UCSD-AML1 (cell line): ENCODE measurements at regions not wholly inside any gene's neighbourhood (a gene's known extent, or its start where the extent isn't known, plus 50 kb on each side); places are given as distances from the start of the nearest gene placed in this dataset.
"Not testable (repeated sequence)": the region's sequence is repeated elsewhere in the genome, so short reads cannot be mapped to it uniquely, and the experiment has no call there.

Experiments
- DNase-seq: peaks from one replicate; lab custom pipeline; 2025; ENCODE audit not compliant: unreplicated experiment; lab: John Stamatoyannopoulos, UW

- DNase-seq = no peak
These were observed 205.0 kb upstream of the RIMS1 start for GRCh38 chr6:71681234-71681867.

- DNase-seq = not testable (repeated sequence)
These were observed 200.2 kb upstream of the RIMS1 start for GRCh38 chr6:71686021-71686677.

- DNase-seq = no peak
These were observed 187.6 kb upstream of the RIMS1 start for GRCh38 chr6:71698702-71699101.

- DNase-seq = no peak
These were observed 179.8 kb upstream of the RIMS1 start for GRCh38 chr6:71706523-71706922.

- no peak for DNase-seq
These were observed 179.3 kb upstream of the RIMS1 start for GRCh38 chr6:71707059-71707458.

GRCh38 chr6:71720705-71721104, 165.6 kb upstream of the RIMS1 start:
- DNase-seq = no peak

- DNase-seq = no peak
These were observed 164.7 kb upstream of the RIMS1 start for GRCh38 chr6:71721642-71722041.

GRCh38 chr6:71722736-71723135, 163.6 kb upstream of the RIMS1 start:
- no peak for DNase-seq

GRCh38 chr6:71724456-71725125, 161.8 kb upstream of the RIMS1 start:
- no peak for DNase-seq

GRCh38 chr6:71725126-71725470, 161.3 kb upstream of the RIMS1 start:
- no peak for DNase-seq

GRCh38 chr6:71726121-71726520, 160.2 kb upstream of the RIMS1 start:
- no peak for DNase-seq

- no peak for DNase-seq
These were observed 158.6 kb upstream of the RIMS1 start for GRCh38 chr6:71727632-71728294.

- DNase-seq = no peak
These were observed 156.1 kb upstream of the RIMS1 start for GRCh38 chr6:71730284-71730683.

- no peak for DNase-seq
These were observed 152.1 kb upstream of the RIMS1 start for GRCh38 chr6:71733970-71734899.

- DNase-seq = no peak
These were observed 148.4 kb upstream of the RIMS1 start for GRCh38 chr6:71737953-71738352.

- DNase-seq = no peak
These were observed 140.8 kb upstream of the RIMS1 start for GRCh38 chr6:71745525-71745924.

GRCh38 chr6:71766146-71766760, 120.1 kb upstream of the RIMS1 start:
- DNase-seq = no peak

GRCh38 chr6:71766796-71767195, 119.6 kb upstream of the RIMS1 start:
- no peak for DNase-seq

GRCh38 chr6:71768356-71768755, 118.0 kb upstream of the RIMS1 start:
- DNase-seq = no peak

- no peak for DNase-seq
These were observed 77.5 kb upstream of the RIMS1 start for GRCh38 chr6:71808865-71809264.
